HAP-1 (cell line): ENCODE measurements at regions not wholly inside any gene's neighbourhood (a gene's known extent, or its start where the extent isn't known, plus 50 kb on each side); places are given as distances from the start of the nearest gene placed in this dataset.

Source experiments
- DNase-seq, 2 experiments: peaks; one replicate each; pipeline ENCODE4 v3.0.0-alpha.2; 2016 to 2020; ENCODE audit warnings: low spot score in 2 of 2
- H3K27me3 ChIP-seq: fragments of 250-450 bp; sonication (Bioruptor Pico); 2 replicates; pipeline ENCODE4 v1.5.1; 2020; ENCODE audit warnings: low read depth, mild to moderate bottlenecking, moderate library complexity
- H3K36me3 ChIP-seq: fragments of 250-450 bp; sonication (Bioruptor Pico); replicated peaks from 2 replicates; pipeline ENCODE4 v1.5.1; 2020; ENCODE audit warnings: mild to moderate bottlenecking
- H3K4me1 ChIP-seq: fragments of 250-450 bp; sonication (Bioruptor Pico); 2 replicates; pipeline ENCODE4 v1.5.1; 2020; ENCODE audit warnings: mild to moderate bottlenecking
- H3K4me3 ChIP-seq: fragments of 250-450 bp; sonication (Bioruptor Pico); 2 replicates; pipeline ENCODE4 v1.5.1; 2020; ENCODE audit warnings: mild to moderate bottlenecking, moderate library complexity
- H3K9me3 ChIP-seq: fragments of 250-450 bp; sonication (Bioruptor Pico); 2 replicates; pipeline ENCODE4 v1.5.1; 2020; ENCODE audit warnings: mild to moderate bottlenecking, moderate library complexity
- in situ Hi-C: fragments of 300-500 bp; cut with MboI; formaldehyde crosslinking; loops from 3 replicates; pipeline ENCODE4 v1.14.3; 2020; ENCODE audit warnings: low sequenced_read_pairs, inconsistent platforms, mixed read lengths

DNA sequence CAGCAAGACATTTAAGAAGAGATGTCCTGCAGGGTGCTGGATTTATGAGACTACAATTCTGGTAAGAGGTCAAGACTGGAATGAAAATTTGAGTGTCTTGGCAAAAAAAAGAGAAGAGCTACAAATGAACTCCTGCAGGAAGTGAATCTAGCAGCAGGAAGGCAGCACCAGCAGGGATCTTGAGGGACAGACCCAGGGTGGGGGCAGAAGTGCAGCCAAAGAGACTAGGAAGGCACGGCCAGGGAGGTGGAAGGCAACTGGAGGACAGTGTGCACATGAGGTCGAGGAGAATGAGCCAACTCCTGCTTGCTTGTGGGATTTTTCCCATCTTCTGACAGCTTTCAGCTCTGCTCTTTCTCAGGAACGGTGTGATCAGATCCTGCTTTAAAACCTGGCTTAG is 263.2 kb downstream of the BUD13 start:
- no peak for DNase-seq
- Histone ChIP-seq H3K9me3 (no peaks in the 10 kb centered on the region), H3K4me1 (no peaks in the 10 kb centered on the region), H3K27me3 (peaks cover 42% of the 10 kb centered on the region), H3K4me3 (no peak overlapping the region), H3K36me3 (no peaks in the 10 kb centered on the region)
- in situ Hi-C loops, result no loop called here

- in situ Hi-C loops, result no loop called here
These were observed 264.7 kb downstream of the BUD13 start for GRCh38 chr11:116507849-116508695.

DNA sequence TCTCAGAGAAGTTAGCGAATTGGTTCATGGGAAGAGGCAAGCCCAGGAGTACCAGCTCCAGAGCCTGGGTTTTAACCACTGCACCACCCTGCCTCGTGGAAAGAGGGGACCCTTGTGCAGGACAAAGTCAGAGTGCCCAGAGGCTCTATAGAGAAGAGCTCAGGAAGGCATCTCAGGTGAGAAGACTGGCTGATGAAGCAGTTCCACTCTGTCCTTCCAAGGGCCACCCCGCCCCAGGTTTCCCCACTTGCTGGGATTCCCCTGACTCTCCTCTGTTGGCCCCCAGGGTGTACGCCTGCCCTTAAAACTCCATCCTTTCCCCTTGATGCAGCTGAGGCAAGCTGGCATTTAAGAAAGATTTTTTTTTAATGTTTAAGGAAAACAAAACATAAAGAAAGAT is 265.8 kb downstream of the BUD13 start:
- Histone ChIP-seq H3K4me3 (no peak overlapping the region), H3K9me3 (no peaks in the 10 kb centered on the region), H3K27me3 (peaks cover 44% of the 10 kb centered on the region), H3K36me3 (no peaks in the 10 kb centered on the region), H3K4me1 (peaks cover 1% of the 10 kb centered on the region; the same call in 1 of the 2 replicates)
- in situ Hi-C loops, result no loop called here
- no peak for DNase-seq

More at GRCh38 chr11:116507849-116508695, 264.7 kb downstream of the BUD13 start:
- DNase-seq, result no peak
- H3K27me3 ChIP-seq, result peaks cover 44% of the 10 kb centered on the region
- H3K36me3 ChIP-seq, result no peaks in the 10 kb centered on the region
- H3K4me1 ChIP-seq, result no peaks in the 10 kb centered on the region
- no peak overlapping the region for H3K4me3 ChIP-seq
- H3K9me3 ChIP-seq, result no peaks in the 10 kb centered on the region

GRCh38 chr11:116506263-116506825 is 266.4 kb downstream of the BUD13 start:
- H3K4me3 ChIP-seq, result no peak overlapping the region
- no peaks in the 10 kb centered on the region for H3K9me3 ChIP-seq
- H3K36me3 ChIP-seq, result no peaks in the 10 kb centered on the region
- DNase-seq, result no peak
- peaks cover 44% of the 10 kb centered on the region for H3K27me3 ChIP-seq
- peaks cover 6% of the 10 kb centered on the region for H3K4me1 ChIP-seq
- in situ Hi-C loops, result no loop called here

GRCh38 chr11:116505298-116506262 is 267.2 kb downstream of the BUD13 start:
- Histone ChIP-seq H3K4me1 (peaks cover 13% of the 10 kb centered on the region), H3K36me3 (no peaks in the 10 kb centered on the region), H3K9me3 (no peaks in the 10 kb centered on the region), H3K4me3 (no peak overlapping the region), H3K27me3 (peaks cover 44% of the 10 kb centered on the region)
- DNase-seq, result no peak
- in situ Hi-C loops, result no loop called here

DNA sequence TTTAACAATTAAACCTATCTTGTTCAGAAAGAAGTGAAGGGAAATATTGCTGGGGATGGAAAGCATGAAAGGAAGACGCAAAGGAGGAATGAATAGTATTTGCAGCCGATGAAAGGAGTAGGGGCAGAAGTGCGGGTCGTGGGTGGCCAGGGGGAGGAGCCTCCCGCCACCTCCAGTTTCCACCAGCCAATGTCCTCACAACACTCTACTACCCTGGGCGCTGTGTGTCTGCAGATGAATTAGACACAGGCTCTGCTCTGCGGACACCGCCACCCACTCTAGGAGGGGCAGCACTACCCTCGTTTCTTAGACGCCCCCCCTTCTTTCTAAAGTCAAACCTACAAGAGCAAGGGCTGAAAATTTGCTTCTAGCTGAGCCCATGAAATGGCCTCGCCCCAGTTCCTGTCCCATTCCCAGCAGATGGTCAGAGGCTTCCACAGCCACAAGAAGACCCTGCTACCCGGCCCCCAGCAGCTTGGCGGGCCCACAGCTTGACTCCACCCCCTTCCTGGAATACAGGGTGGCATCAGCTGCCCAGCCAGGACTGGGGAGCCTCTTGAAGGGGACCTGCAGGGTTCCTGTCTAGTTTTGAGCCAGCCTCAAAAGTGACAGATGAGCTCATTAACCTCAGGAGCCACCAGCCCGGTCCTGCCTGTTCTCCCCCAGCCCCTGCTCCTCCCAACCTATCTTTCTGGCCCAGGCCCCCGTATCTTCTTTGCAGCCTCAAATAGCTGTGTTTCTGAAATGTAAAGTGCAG is 268.1 kb downstream of the BUD13 start:
- Histone ChIP-seq H3K9me3 (no peaks in the 10 kb centered on the region), H3K4me1 (peaks cover 13% of the 10 kb centered on the region), H3K27me3 (peaks cover 44% of the 10 kb centered on the region), H3K36me3 (no peaks in the 10 kb centered on the region), H3K4me3 (no peak overlapping the region)
- in situ Hi-C loops, result no loop called here
- DNase-seq, result no peak

DNA sequence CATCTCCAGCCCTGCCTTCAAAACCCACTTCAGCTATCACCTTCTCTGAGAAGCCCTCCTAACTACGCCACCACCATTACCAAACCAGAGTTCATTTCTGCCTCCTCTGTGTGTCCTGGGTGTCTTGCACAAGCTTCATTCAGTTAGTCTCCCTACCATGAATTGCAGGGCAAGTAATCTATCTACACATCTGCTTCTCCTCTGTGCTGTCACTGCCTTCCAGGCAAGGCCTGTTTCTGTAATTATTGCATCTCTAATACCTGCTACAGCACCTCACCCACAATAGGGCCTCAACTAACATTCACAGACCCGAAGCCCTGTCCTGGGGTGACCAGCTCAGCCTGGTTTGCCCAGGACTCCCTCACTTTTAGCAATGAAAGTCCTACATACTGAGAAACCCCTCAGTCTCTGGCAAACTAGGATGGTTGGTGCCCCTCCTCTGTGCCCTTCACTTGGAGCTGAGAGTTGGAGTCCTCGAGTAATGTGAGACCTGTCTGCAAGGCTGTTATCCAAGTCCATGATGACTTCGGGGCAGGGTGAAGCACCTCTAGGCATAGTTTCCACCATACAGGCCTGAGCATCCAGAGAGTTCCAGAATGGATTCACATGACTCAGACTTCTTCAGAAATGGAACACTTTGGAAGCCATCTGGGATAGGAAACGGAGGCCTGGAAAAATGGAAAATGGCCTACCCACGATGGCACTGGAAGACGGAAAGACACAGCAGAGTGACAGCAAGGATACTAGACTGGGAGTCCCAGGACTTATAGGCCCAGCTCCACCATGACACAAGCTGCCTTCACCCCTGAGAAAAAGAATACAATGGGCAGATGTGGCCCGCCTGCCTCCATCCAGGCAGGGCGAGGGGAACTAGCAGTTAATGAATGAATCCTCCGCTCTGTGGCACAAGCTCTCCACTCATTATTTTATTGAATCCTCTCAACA is 269.3 kb downstream of the BUD13 start:
- Histone ChIP-seq H3K27me3 (peaks cover 34% of the 10 kb centered on the region), H3K4me3 (no peak overlapping the region), H3K4me1 (peaks cover 13% of the 10 kb centered on the region), H3K9me3 (no peaks in the 10 kb centered on the region), H3K36me3 (no peaks in the 10 kb centered on the region)
- in situ Hi-C loops, result no loop called here
- DNase-seq, result no peak

- peaks cover 13% of the 10 kb centered on the region for H3K4me1 ChIP-seq
- no peak for DNase-seq
- H3K27me3 ChIP-seq, result peaks cover 26% of the 10 kb centered on the region
- no peaks in the 10 kb centered on the region for H3K9me3 ChIP-seq
- no peaks in the 10 kb centered on the region for H3K36me3 ChIP-seq
- no peak overlapping the region for H3K4me3 ChIP-seq
- in situ Hi-C loops, result no loop called here
These were observed 270.1 kb downstream of the BUD13 start for GRCh38 chr11:116502641-116503061.

- in situ Hi-C loops, result no loop called here
- Histone ChIP-seq H3K36me3 (no peaks in the 10 kb centered on the region), H3K4me3 (no peak overlapping the region), H3K9me3 (no peaks in the 10 kb centered on the region), H3K4me1 (peaks cover 13% of the 10 kb centered on the region), H3K27me3 (peaks cover 19% of the 10 kb centered on the region)
- peak; percentile 30 to 65 for DNase-seq
These were observed 271.1 kb downstream of the BUD13 start for GRCh38 chr11:116501728-116502127.

- Histone ChIP-seq H3K4me3 (no peak overlapping the region), H3K4me1 (peaks cover 13% of the 10 kb centered on the region)
- peak; percentile 28 to 58 for DNase-seq
These were observed 271.7 kb downstream of the BUD13 start for GRCh38 chr11:116500947-116501602.

DNA sequence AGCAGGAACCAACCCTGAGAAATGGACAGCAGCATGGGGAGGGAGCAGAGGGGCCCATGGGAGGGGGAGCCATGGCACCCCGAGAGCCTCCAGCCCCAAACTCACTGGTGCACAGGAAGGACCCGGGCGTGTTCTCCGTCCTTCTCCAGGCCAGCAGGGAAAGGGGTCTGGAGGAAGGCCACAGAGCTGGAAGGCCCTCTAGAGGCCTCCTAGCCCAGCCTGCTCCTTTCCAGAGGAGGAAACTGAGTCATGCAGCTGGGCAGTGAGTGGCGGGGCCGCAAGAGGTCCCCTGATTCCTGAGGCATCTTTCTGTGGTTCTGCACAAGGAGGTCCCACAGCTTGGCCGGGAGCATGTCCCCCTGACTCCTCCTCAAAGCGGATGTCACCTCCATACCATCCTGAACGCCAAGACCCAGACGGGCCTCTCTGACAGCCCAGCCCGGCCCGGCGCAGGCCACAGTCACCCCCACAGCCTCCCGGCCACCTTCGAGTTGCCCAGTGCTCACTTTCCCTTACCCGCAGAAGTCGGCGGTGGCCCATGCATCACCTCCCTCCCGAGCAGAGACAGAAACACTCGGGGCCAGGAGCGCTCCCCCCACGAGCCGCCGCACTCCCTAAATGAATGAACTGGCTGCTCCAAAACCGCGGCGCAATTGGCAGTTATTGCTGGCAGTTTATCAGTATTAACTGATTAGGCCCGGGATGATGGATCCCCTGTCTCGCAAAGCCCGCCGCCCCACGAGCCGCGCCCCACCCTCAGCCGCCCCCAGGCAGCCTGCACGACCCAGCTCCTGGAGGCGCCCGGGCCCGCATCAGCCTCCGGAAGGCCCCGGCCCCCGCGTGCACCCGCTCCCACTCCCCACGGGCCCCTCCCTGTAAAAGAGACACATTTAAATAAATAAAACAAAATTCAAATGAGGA is 272.5 kb downstream of the BUD13 start:
- Histone ChIP-seq H3K4me3 (no peak overlapping the region), H3K27me3 (peaks cover 8% of the 10 kb centered on the region; the same call in 1 of the 2 replicates), H3K4me1 (peaks cover 13% of the 10 kb centered on the region), H3K9me3 (no peaks in the 10 kb centered on the region), H3K36me3 (no peaks in the 10 kb centered on the region)
- in situ Hi-C loops, result no loop called here
- DNase-seq, result no peak

More at GRCh38 chr11:116500947-116501602, 271.7 kb downstream of the BUD13 start:
- Histone ChIP-seq H3K9me3 (no peaks in the 10 kb centered on the region), H3K27me3 (peaks cover 13% of the 10 kb centered on the region), H3K36me3 (no peaks in the 10 kb centered on the region)
- in situ Hi-C loops, result no loop called here
